ENCODE measurements at regions not wholly inside any gene's neighbourhood (a gene's known extent, or its start where the extent isn't known, plus 50 kb on each side); places are given as distances from the start of the nearest gene placed in this dataset.
"Not testable (repeated sequence)": the region's sequence is repeated elsewhere in the genome, so short reads cannot be mapped to it uniquely, and the experiment has no call there.

- no peak for DNase-seq (ENCODE audit: low read depth)
These were observed 53.8 kb downstream of the COX7C start for GRCh38 chr5:86671536-86671935.

GRCh38 chr5:86674069-86674468 lies 56.3 kb downstream of the COX7C start:
- DNase-seq (ENCODE audit: low read depth) = no peak

- no peak for DNase-seq (ENCODE audit: low read depth)
These were observed 57.6 kb downstream of the COX7C start for GRCh38 chr5:86675311-86675710.

GRCh38 chr5:86679529-86679928 lies 61.8 kb downstream of the COX7C start:
- DNase-seq (ENCODE audit: low read depth) = no peak

GRCh38 chr5:86679949-86680348 lies 62.2 kb downstream of the COX7C start:
- DNase-seq (ENCODE audit: low read depth) = no peak

- no peak for DNase-seq (ENCODE audit: low read depth)
These were observed 66.5 kb downstream of the COX7C start for GRCh38 chr5:86684222-86684621.

GRCh38 chr5:86686046-86686445 lies 68.3 kb downstream of the COX7C start:
- DNase-seq (ENCODE audit: low read depth) = no peak

GRCh38 chr5:86688406-86688805 lies 70.7 kb downstream of the COX7C start:
- no peak for DNase-seq (ENCODE audit: low read depth)

- no peak for DNase-seq (ENCODE audit: low read depth)
These were observed 71.5 kb downstream of the COX7C start for GRCh38 chr5:86689103-86689729.

GRCh38 chr5:86709157-86709881 lies 91.6 kb downstream of the COX7C start:
- DNase-seq (ENCODE audit: low read depth) = no peak

- no peak for DNase-seq (ENCODE audit: low read depth)
These were observed 98.4 kb downstream of the COX7C start for GRCh38 chr5:86716121-86716520.

GRCh38 chr5:86731319-86732117 lies 113.8 kb downstream of the COX7C start:
- not testable (repeated sequence) for DNase-seq (ENCODE audit: low read depth)

GRCh38 chr5:86735370-86735769 lies 117.6 kb downstream of the COX7C start:
- no peak for DNase-seq (ENCODE audit: low read depth)

- DNase-seq (ENCODE audit: low read depth) = no peak
These were observed 119.8 kb downstream of the COX7C start for GRCh38 chr5:86737579-86737978.

GRCh38 chr5:86748538-86749105 lies 130.9 kb downstream of the COX7C start:
- no peak for DNase-seq (ENCODE audit: low read depth)

GRCh38 chr5:86749841-86750240 lies 132.1 kb downstream of the COX7C start:
- DNase-seq (ENCODE audit: low read depth) = no peak

GRCh38 chr5:86756839-86757238 lies 139.1 kb downstream of the COX7C start:
- DNase-seq (ENCODE audit: low read depth) = no peak

- no peak for DNase-seq (ENCODE audit: low read depth)
These were observed 140.1 kb downstream of the COX7C start for GRCh38 chr5:86757824-86758223.

GRCh38 chr5:86760661-86761060 lies 142.9 kb downstream of the COX7C start:
- no peak for DNase-seq (ENCODE audit: low read depth)

GRCh38 chr5:86763929-86764328 lies 146.2 kb downstream of the COX7C start:
- DNase-seq (ENCODE audit: low read depth) = no peak

- DNase-seq (ENCODE audit: low read depth) = no peak
These were observed 148.2 kb downstream of the COX7C start for GRCh38 chr5:86765778-86766502.

- DNase-seq (ENCODE audit: low read depth) = no peak
These were observed 151.0 kb downstream of the COX7C start for GRCh38 chr5:86768699-86769202.

Measured in T follicular helper cell (primary cell).